H1 (cell line): ENCODE measurements at regions not wholly inside any gene's neighbourhood (a gene's known extent, or its start where the extent isn't known, plus 50 kb on each side); places are given as distances from the start of the nearest gene placed in this dataset.

ENCODE experiments used
- CTCF ChIA-PET: fragments of 300-600 bp; sonication (Branson Sonifier 250); formaldehyde crosslinking; loops from one replicate; lab custom pipeline; 2021; ENCODE audit not compliant: partially characterized antibody; lab: Charles Lee
- POLR2A ChIA-PET: fragments of 300-600 bp; sonication (Branson Sonifier 250); formaldehyde crosslinking; loops from one replicate; lab custom pipeline; 2021; ENCODE audit warnings: inconsistent platforms; ENCODE audit not compliant: partially characterized antibody; lab: Charles Lee
- DNase-seq, 2 experiments: peaks; one replicate each; pipeline versions ENCODE4 v3.0.0 to v3.0.0-alpha.2; 2010 to 2022; ENCODE audit warnings: low spot score in 2 of 2, low read depth in 1 of 2, mixed read lengths in 1 of 2
- FAIRE-seq: peaks from 2 replicates; lab custom pipeline; 2011; peaks lifted over from hg19 to GRCh38; lab: Jason Lieb, UNC
- H2AFZ ChIP-seq: 2 replicates; pipeline ENCODE4 v1.8.1; 2012; ENCODE audit warnings: low read length, inconsistent platforms
- H2AK5ac ChIP-seq: 2 replicates; pipeline ENCODE4 v1.6.1; 2013; ENCODE audit warnings: low read depth, low read length
- H2BK120ac ChIP-seq: replicated peaks from 2 replicates; pipeline ENCODE3; 2013; ENCODE audit warnings: low read depth, low read length, inconsistent platforms
- H2BK12ac ChIP-seq: 2 replicates; pipeline ENCODE4 v1.6.1; 2013; ENCODE audit warnings: low read depth, low read length
- H2BK15ac ChIP-seq: 2 replicates; pipeline ENCODE4 v1.6.1; 2013; ENCODE audit warnings: low read length
- H2BK20ac ChIP-seq: 2 replicates; pipeline ENCODE4 v1.6.1; 2013; ENCODE audit warnings: low read length
- H2BK5ac ChIP-seq: 2 replicates; pipeline ENCODE4 v1.6.1; 2013; ENCODE audit warnings: low read depth, low read length
- H3K14ac ChIP-seq: 2 replicates; pipeline ENCODE4 v1.6.1; 2013; ENCODE audit warnings: inconsistent platforms; ENCODE audit not compliant: insufficient read length
- H3K18ac ChIP-seq: 2 replicates; pipeline ENCODE4 v1.6.1; 2013; ENCODE audit warnings: low read length; ENCODE audit errors: extremely low read depth
- H3K23ac ChIP-seq: 2 replicates; pipeline ENCODE4 v1.6.1; 2013; ENCODE audit warnings: inconsistent platforms; ENCODE audit not compliant: insufficient read length
- H3K23me2 ChIP-seq: 2 replicates; pipeline ENCODE4 v1.6.1; 2013; ENCODE audit warnings: low read depth, low read length
- H3K27ac ChIP-seq: 2 replicates; pipeline ENCODE4 v1.6.1; 2011; ENCODE audit warnings: low read depth, low read length, inconsistent platforms
- H3K27me3 ChIP-seq, 4 experiments: replicated peaks in 1 of 4; 1 replicate in 1 of 4; 2 replicates in 3 of 4; pipeline versions ENCODE4 v1.6.1 to v1.8.1; 2011 to 2013; ENCODE audit warnings: low read length in 3 of 4, mild to moderate bottlenecking in 3 of 4, inconsistent platforms in 2 of 4, mixed read lengths in 2 of 4, moderate library complexity in 1 of 4; ENCODE audit not compliant: control insufficient read depth in 3 of 4, insufficient read depth in 3 of 4; ENCODE audit errors: extremely low read depth in 1 of 4
- H3K36me3 ChIP-seq, 4 experiments: 2 replicates each; pipeline versions ENCODE4 v1.6.1 to v1.8.1; 2011 to 2013; ENCODE audit warnings: mild to moderate bottlenecking in 4 of 4, low read length in 3 of 4, moderate library complexity in 2 of 4, control low read depth in 1 of 4, inconsistent platforms in 1 of 4; ENCODE audit not compliant: insufficient read depth in 4 of 4, control insufficient read depth in 2 of 4
- H3K4ac ChIP-seq: replicated peaks from 2 replicates; pipeline ENCODE3; 2013; ENCODE audit warnings: low read length, low read depth, mixed read lengths, inconsistent platforms; ENCODE audit not compliant: insufficient read length
- H3K4me1 ChIP-seq, 4 experiments: replicated peaks in 1 of 4; 1 replicate in 1 of 4; 2 replicates in 3 of 4; pipeline versions ENCODE4 v1.6.1 to v1.8.1; 2011 to 2013; ENCODE audit warnings: low read length in 3 of 4, inconsistent platforms in 2 of 4, mixed read lengths in 1 of 4; ENCODE audit not compliant: insufficient read depth in 4 of 4, control insufficient read depth in 3 of 4
- H3K4me2 ChIP-seq, 2 experiments: 2 replicates each; pipeline versions ENCODE4 v1.6.1 to v1.8.1; 2011 to 2013; ENCODE audit warnings: low read depth in 2 of 2, low read length in 2 of 2, control low read depth in 1 of 2, inconsistent platforms in 1 of 2, mild to moderate bottlenecking in 1 of 2; ENCODE audit not compliant: insufficient read depth in 1 of 2
- H3K4me3 ChIP-seq, 4 experiments: fragments of 200-600, 300-600 bp in 1 of 4; sonication (generic), shearing (Covaris generic), sonication (Bioruptor Twin) in 1 of 4; 2 replicates each; pipeline versions ENCODE4 v1.5.1 to v1.8.1; 2011 to 2016; ENCODE audit warnings: low read length in 4 of 4, low read depth in 3 of 4, control low read depth in 2 of 4, inconsistent platforms in 2 of 4, mild to moderate bottlenecking in 2 of 4, mixed read lengths in 1 of 4, moderate library complexity in 1 of 4; ENCODE audit not compliant: insufficient read depth in 2 of 4; ENCODE audit errors: extremely low read depth in 1 of 4
- H3K56ac ChIP-seq: replicated peaks from 2 replicates; pipeline ENCODE3; 2013; ENCODE audit warnings: low read depth, mild to moderate bottlenecking, mixed read lengths, low read length, inconsistent platforms; ENCODE audit not compliant: insufficient read length
- H3K79me1 ChIP-seq: 2 replicates; pipeline ENCODE4 v1.6.1; 2013; ENCODE audit warnings: low read depth, low read length, control low read depth
- H3K79me2 ChIP-seq, 2 experiments: 2 replicates each; pipeline versions ENCODE4 v1.6.1 to v1.8.1; 2012 to 2013; ENCODE audit warnings: low read length in 2 of 2, mild to moderate bottlenecking in 2 of 2, inconsistent platforms in 1 of 2; ENCODE audit not compliant: insufficient read depth in 2 of 2, control insufficient read depth in 1 of 2
- H3K9ac ChIP-seq, 4 experiments: replicated peaks in 1 of 4; 1 replicate in 1 of 4; 2 replicates in 3 of 4; pipeline versions ENCODE4 v1.6.1 to v1.8.1; 2011 to 2013; ENCODE audit warnings: low read depth in 3 of 4, low read length in 3 of 4, control low read depth in 2 of 4, mild to moderate bottlenecking in 2 of 4, moderate library complexity in 2 of 4, inconsistent platforms in 1 of 4; ENCODE audit errors: extremely low read depth in 1 of 4
- H3K9me3 ChIP-seq, 2 experiments: 2 replicates each; pipeline versions ENCODE4 v1.6.1 to v1.8.1; 2012 to 2013; ENCODE audit warnings: mild to moderate bottlenecking in 2 of 2, moderate library complexity in 2 of 2, control low read depth in 1 of 2, inconsistent platforms in 1 of 2, low read depth in 1 of 2, low read length in 1 of 2, mixed read lengths in 1 of 2; ENCODE audit not compliant: insufficient read depth in 2 of 2
- H4K20me1 ChIP-seq, 2 experiments: replicated peaks in 1 of 2; 2 replicates each; pipeline versions ENCODE3 to v1.8.1; 2011 to 2013; ENCODE audit warnings: inconsistent platforms in 2 of 2, low read length in 2 of 2, mild to moderate bottlenecking in 1 of 2; ENCODE audit not compliant: insufficient read depth in 2 of 2, control insufficient read depth in 1 of 2
- H4K5ac ChIP-seq: 2 replicates; pipeline ENCODE4 v1.6.1; 2013; ENCODE audit warnings: low read length, low read depth, mixed read lengths, inconsistent platforms; ENCODE audit not compliant: insufficient read length
- H4K8ac ChIP-seq: 2 replicates; pipeline ENCODE4 v1.8.0; 2013; ENCODE audit warnings: mild to moderate bottlenecking, moderate library complexity, low read length, inconsistent platforms; ENCODE audit not compliant: insufficient read depth; ENCODE audit errors: extremely low read depth
- H4K91ac ChIP-seq: replicated peaks from 2 replicates; pipeline ENCODE3; 2013; ENCODE audit warnings: low read length, mixed read lengths, inconsistent platforms; ENCODE audit not compliant: insufficient read length
- JUN ChIP-seq: IDR thresholded peaks from 2 replicates; pipeline ENCODE4 v1.6.1; 2011; ENCODE audit warnings: low read depth, mild to moderate bottlenecking, improper control_type of control experiment, low read length
- SIX5 ChIP-seq: IDR thresholded peaks from 2 replicates; pipeline ENCODE4 v1.6.1; 2011; ENCODE audit warnings: mild to moderate bottlenecking, low read depth, low read length
- WGBS, 2 experiments: shearing (Covaris generic) in 1 of 2; methylation state at CpG; one replicate each; pipeline versions ENCODE4 v1.1.6 to v1.1.7; 2013 to 2015; ENCODE audit warnings: low lambda C conversion rate in 2 of 2, mixed read lengths in 2 of 2, inconsistent platforms in 1 of 2, low coverage in 1 of 2, missing lambda C conversion rate in 1 of 2; ENCODE audit not compliant: insufficient replicate concordance in 2 of 2, insufficient coverage in 1 of 2, insufficient read length in 1 of 2; ENCODE audit errors: extremely low coverage in 1 of 2, missing lambda C conversion rate in 1 of 2; 5-methylcytosine and 5-hydroxymethylcytosine counted together

DNA sequence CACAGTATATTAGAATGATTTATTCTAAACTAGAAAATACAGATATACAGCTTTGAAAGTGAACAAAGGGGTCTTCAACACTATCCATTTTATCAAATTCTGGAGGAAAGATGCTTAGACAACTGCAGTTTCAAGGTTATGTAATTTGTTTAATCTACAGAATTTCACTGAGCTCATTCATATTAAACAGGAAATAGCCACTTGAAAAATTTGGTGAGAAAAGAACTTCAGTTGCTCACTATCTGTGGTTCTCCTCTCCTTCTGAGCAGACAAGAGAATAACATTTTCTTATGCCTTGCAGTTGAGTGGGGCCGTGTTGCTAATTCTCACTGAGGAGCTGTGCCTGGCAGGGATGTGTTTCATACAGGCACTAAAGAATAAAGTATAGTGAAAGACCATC, 1428.2 kb downstream of the CDH12 start:
- Histone ChIP-seq H3K79me1 (no peaks in the 10 kb centered on the region), H2BK20ac (no peak overlapping the region), H2AFZ (no peak overlapping the region), H3K9me3 (no peaks in the 10 kb centered on the region), H4K5ac (no peak overlapping the region), H3K14ac (no peak overlapping the region), H4K91ac (no peak overlapping the region), H3K4me3 (no peak overlapping the region), H4K8ac (no peak overlapping the region), H3K27ac (no peak overlapping the region), H3K79me2 (no peaks in the 10 kb centered on the region), H2BK5ac (no peak overlapping the region), H3K56ac (no peak overlapping the region), H3K27me3 (no peaks in the 10 kb centered on the region), H3K9ac (no peak overlapping the region), H3K23me2 (no peaks in the 10 kb centered on the region), H3K23ac (no peak overlapping the region), H2AK5ac (no peak overlapping the region), H2BK12ac (no peak overlapping the region), H2BK120ac (no peak overlapping the region), H3K36me3 (no peaks in the 10 kb centered on the region), H2BK15ac (no peak overlapping the region), H3K4ac (no peak overlapping the region), H3K4me2 (no peak overlapping the region), H4K20me1 (no peaks in the 10 kb centered on the region), H3K18ac (no peak overlapping the region), H3K4me1 (no peaks in the 10 kb centered on the region)
- POLR2A ChIA-PET = no interaction called here
- no peak for DNase-seq
- 83% methylated on average over 1 of the region's 1 CpG; no CpG with 5 or more reads in 1 of the 2 experiments for WGBS, 2 experiments
- no peak for FAIRE-seq
- CTCF ChIA-PET = no interaction called here
- no peak for TF ChIP-seq SIX5
- no peak for TF ChIP-seq JUN
